GM12878 (cell line): ENCODE measurements at regions not wholly inside any gene's neighbourhood (a gene's known extent, or its start where the extent isn't known, plus 50 kb on each side); places are given as distances from the start of the nearest gene placed in this dataset.

Source experiments
- ATAC-seq: fragments of 200-7000 bp; cut with Tn5 transposase; 3 replicates; pipeline ENCODE4 v1.9.1; 2020; ENCODE audit warnings: mild to moderate bottlenecking, moderate library complexity
- BruUV-seq: library from RNA; stranded (reverse); fragments of 400-500 nt; replicated peaks from 2 replicates; lab custom pipeline; 2021; lab: Mats Ljungman, UMichigan
- CTCF ChIA-PET: fragments of 300-600 bp; sonication (Branson Sonifier 250); formaldehyde crosslinking; extraction: SDS; loops from one replicate; lab custom pipeline; 2021; ENCODE audit warnings: inconsistent platforms; lab: Yijun Ruan, JAX
- POLR2A ChIA-PET: fragments of 350-600 bp; formaldehyde crosslinking; extraction: SDS; loops from one replicate; lab custom pipeline; 2021; ENCODE audit warnings: inconsistent platforms; lab: Charles Lee
- RAD21 ChIA-PET: fragments of 300-600 bp; sonication (Branson Sonifier 250); formaldehyde crosslinking; loops from one replicate; lab custom pipeline; 2023; ENCODE audit warnings: antibody characterized with exemption; ENCODE audit not compliant: unreplicated experiment; lab: Charles Lee
- SMC1A ChIA-PET: fragments of 300-600 bp; sonication (Branson Sonifier 250); formaldehyde crosslinking; loops from one replicate; lab custom pipeline; 2023; ENCODE audit not compliant: unreplicated experiment, uncharacterized antibody; lab: Charles Lee
- DNase-seq: peaks from one replicate; pipeline ENCODE4 v3.0.0-alpha.2; 2011; ENCODE audit warnings: low read depth, low spot score
- FAIRE-seq: peaks from 3 replicates; lab custom pipeline; 2011; peaks lifted over from hg19 to GRCh38; lab: Jason Lieb, UNC
- H2AFZ ChIP-seq: 2 replicates; pipeline ENCODE4 v1.6.0; 2011; ENCODE audit warnings: low read depth, low read length, control low read depth; ENCODE audit not compliant: control insufficient read depth
- H3K27ac ChIP-seq: 2 replicates; pipeline ENCODE4 v1.5.1; 2011; ENCODE audit warnings: control low read depth; ENCODE audit not compliant: control insufficient read depth, insufficient read depth
- H3K27me3 ChIP-seq, 2 experiments: replicated peaks in 1 of 2; 2 replicates each; pipeline versions ENCODE4 v1.6.0 to v1.6.1; 2011; ENCODE audit warnings: low read length in 1 of 2; ENCODE audit not compliant: control insufficient read depth in 2 of 2, insufficient read depth in 2 of 2
- H3K36me3 ChIP-seq, 2 experiments: 2 replicates each; pipeline ENCODE4 v1.5.1; 2011; ENCODE audit warnings: low read length in 1 of 2; ENCODE audit not compliant: control insufficient read depth in 2 of 2, insufficient read depth in 2 of 2
- H3K4me1 ChIP-seq: 2 replicates; pipeline ENCODE4 v1.6.1; 2011; ENCODE audit warnings: mild to moderate bottlenecking, low read length, moderate library complexity, mixed read lengths; ENCODE audit not compliant: control insufficient read depth, insufficient read depth
- H3K4me2 ChIP-seq: 2 replicates; pipeline ENCODE4 v1.6.0; 2011; ENCODE audit warnings: control low read depth; ENCODE audit not compliant: control insufficient read depth, insufficient read depth
- H3K4me3 ChIP-seq: fragments of 200-600 bp; sonication (generic); 2 replicates; pipeline ENCODE4 v1.5.1; 2016
- H3K79me2 ChIP-seq: 2 replicates; pipeline ENCODE4 v1.6.0; 2011; ENCODE audit warnings: low read length; ENCODE audit not compliant: control insufficient read depth, insufficient read depth
- H3K9ac ChIP-seq: 2 replicates; pipeline ENCODE4 v1.8.0; 2011; ENCODE audit warnings: low read length, control low read depth, mixed read lengths; ENCODE audit not compliant: control insufficient read depth, insufficient read depth
- H3K9me3 ChIP-seq: replicated peaks from 3 replicates; pipeline ENCODE4 v1.5.1; 2011; ENCODE audit warnings: mild to moderate bottlenecking, low read length; ENCODE audit not compliant: control insufficient read depth, insufficient read depth
- H4K20me1 ChIP-seq: 2 replicates; pipeline ENCODE4 v1.6.0; 2011; ENCODE audit not compliant: control insufficient read depth, insufficient read depth
- BCL11A ChIP-seq: IDR thresholded peaks from 2 replicates; pipeline ENCODE4 v1.6.1; 2011; ENCODE audit warnings: low read depth, low read length
- CEBPB ChIP-seq, 2 experiments: fragments of 150-350 bp in 1 of 2; IDR thresholded peaks; 2 replicates each; pipeline ENCODE4 v1.6.1; 2012 to 2014; ENCODE audit warnings: low read depth in 2 of 2, low read length in 2 of 2, borderline replicate concordance in 1 of 2, inconsistent platforms in 1 of 2
- CHD1 ChIP-seq: IDR thresholded peaks from 2 replicates; pipeline ENCODE4 v1.6.1; 2012; ENCODE audit warnings: low read depth, low read length, improper control_type of control experiment
- EGR1 ChIP-seq, 2 experiments: IDR thresholded peaks; 1 replicate in 1 of 2; 2 replicates in 1 of 2; pipeline ENCODE4 v1.6.1; 2011 to 2012; ENCODE audit warnings: low read depth in 2 of 2, low read length in 2 of 2, borderline replicate concordance in 1 of 2, mild to moderate bottlenecking in 1 of 2, moderate library complexity in 1 of 2
- MEF2A ChIP-seq: IDR thresholded peaks from 2 replicates; pipeline ENCODE4 v1.6.1; 2011; ENCODE audit warnings: low read depth, mild to moderate bottlenecking, low read length, moderate library complexity; ENCODE audit not compliant: insufficient read depth
- NR2C1 ChIP-seq: fragments of 450-650 bp; IDR thresholded peaks from 2 replicates; pipeline ENCODE4 v1.6.1; 2017; ENCODE audit warnings: antibody characterized with exemption, mild to moderate bottlenecking, moderate library complexity
- POLR2A ChIP-seq: IDR thresholded peaks from 2 replicates; pipeline ENCODE4 v1.6.1; 2011; ENCODE audit warnings: low read depth, mild to moderate bottlenecking, low read length
- RAD21 ChIP-seq: IDR thresholded peaks from 2 replicates; pipeline ENCODE4 v1.6.1; 2011; ENCODE audit warnings: mild to moderate bottlenecking, low read depth, low read length, moderate library complexity; ENCODE audit not compliant: insufficient read depth
- SPI1 ChIP-seq: IDR thresholded peaks from 2 replicates; pipeline ENCODE4 v1.6.1; 2011; ENCODE audit warnings: low read depth, mild to moderate bottlenecking, low read length, moderate library complexity, borderline replicate concordance; ENCODE audit not compliant: insufficient read depth
- SREBF2 ChIP-seq: IDR thresholded peaks from 2 replicates; pipeline ENCODE4 v1.6.1; 2012; ENCODE audit warnings: mild to moderate bottlenecking, low read length
- STAT3 ChIP-seq: IDR thresholded peaks from 2 replicates; pipeline ENCODE4 v1.6.1; 2011; ENCODE audit warnings: low read depth, low read length, improper control_type of control experiment
- TCF3 ChIP-seq: IDR thresholded peaks from 2 replicates; pipeline ENCODE4 v1.6.1; 2012; ENCODE audit warnings: low read depth, mild to moderate bottlenecking, low read length, borderline replicate concordance; ENCODE audit not compliant: insufficient read depth
- ZNF207 ChIP-seq: fragments of 450-650 bp; IDR thresholded peaks from 2 replicates; pipeline ENCODE4 v1.6.1; 2014; ENCODE audit warnings: antibody characterized with exemption, mild to moderate bottlenecking, borderline replicate concordance
- WGBS: methylation state at CpG from one replicate; pipeline ENCODE4 v1.1.6; 2016; ENCODE audit warnings: low lambda C conversion rate; ENCODE audit not compliant: insufficient replicate concordance, insufficient coverage; ENCODE audit errors: missing lambda C conversion rate; 5-methylcytosine and 5-hydroxymethylcytosine counted together
- in situ Hi-C: fragments of 300-500 bp; cut with MboI; formaldehyde crosslinking; loops from 9 replicates; pipeline ENCODE4 v1.14.3; 2018; ENCODE audit warnings: mixed read lengths
- intact Hi-C: fragments of 100-400 bp; cut with micrococcal nuclease; formaldehyde crosslinking; loops from one replicate; pipeline ENCODE4 v1.14.2; 2022; ENCODE audit not compliant: unreplicated experiment
- TF ChIP-seq, protein P1 (sequence below): IDR thresholded peaks from 2 replicates; pipeline ENCODE4 v1.6.1; 2012; ENCODE audit warnings: low read depth, low read length, improper control_type of control experiment
- TF ChIP-seq, protein P2 (sequence below): fragments of 150-350 bp; IDR thresholded peaks from 2 replicates; pipeline ENCODE4 v1.6.1; 2014; ENCODE audit warnings: mild to moderate bottlenecking, low read depth, low read length

DNA sequence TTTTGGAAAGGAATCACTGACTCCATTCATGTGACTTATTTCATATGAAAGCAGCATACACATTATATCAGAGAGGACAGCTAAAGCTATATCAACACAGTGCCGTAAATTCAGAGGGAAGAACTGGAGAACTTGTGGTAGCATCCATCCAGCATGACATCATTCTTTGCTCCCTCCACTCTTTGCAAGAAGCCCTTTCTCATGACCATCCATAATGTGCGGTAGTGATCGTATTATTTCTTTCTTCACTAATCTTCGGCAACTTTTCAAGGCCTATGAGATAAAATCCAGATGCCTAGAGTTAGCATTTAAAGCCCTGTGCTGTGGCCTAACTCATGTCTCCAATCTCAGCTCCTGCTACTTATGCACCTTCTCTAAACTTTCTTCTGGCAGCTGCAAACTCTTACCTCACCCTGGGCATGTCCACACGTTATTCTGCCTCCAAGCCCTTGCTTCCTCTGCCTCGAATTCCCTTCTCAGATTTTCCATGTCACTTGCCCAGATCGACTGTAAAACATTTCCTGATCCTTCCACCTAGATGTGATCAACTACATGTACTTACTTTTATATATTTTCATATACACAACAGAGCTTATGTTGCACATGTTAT is 307.3 kb upstream of the SGCD start:
- CTCF ChIA-PET, result no interaction called here
- SMC1A ChIA-PET, result no interaction called here
- no peak overlapping the region for H3K4me3 ChIP-seq
- DNase-seq, result no peak
- no peak overlapping the region for H2AFZ ChIP-seq
- BruUV-seq, result no TSS peak
- no peaks in the 10 kb centered on the region for H3K36me3 ChIP-seq
- POLR2A ChIA-PET, result no interaction called here
- H3K4me1 ChIP-seq, result no peaks in the 10 kb centered on the region
- no peaks in the 10 kb centered on the region for H3K9me3 ChIP-seq
- no peak overlapping the region for H3K9ac ChIP-seq
- intact Hi-C loops (no loop called here), in situ Hi-C loops (no loop called here)
- H3K27ac ChIP-seq, result no peak overlapping the region
- TF ChIP-seq, protein P1, sequence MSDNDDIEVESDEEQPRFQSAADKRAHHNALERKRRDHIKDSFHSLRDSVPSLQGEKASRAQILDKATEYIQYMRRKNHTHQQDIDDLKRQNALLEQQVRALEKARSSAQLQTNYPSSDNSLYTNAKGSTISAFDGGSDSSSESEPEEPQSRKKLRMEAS, result no peak
- TF ChIP-seq CEBPB (IDR thresholded peaks at IDR 0.05; ENCODE audit: borderline replicate concordance in 1 of 2, low read depth in 2 of 2, low read length in 2 of 2), result no peak
- TF ChIP-seq RAD21, result no peak
- TF ChIP-seq MEF2A, result no peak
- no peak for TF ChIP-seq POLR2A
- H3K4me2 ChIP-seq, result no peak overlapping the region
- no peak for ATAC-seq
- RAD21 ChIA-PET, result no interaction called here
- H3K27me3 ChIP-seq, result no peaks in the 10 kb centered on the region
- no peaks in the 10 kb centered on the region for H3K79me2 ChIP-seq
- FAIRE-seq, result peak; percentile 73
- no peaks in the 10 kb centered on the region for H4K20me1 ChIP-seq
- WGBS, result 53% methylated on average over 7 of the region's 7 CpGs

DNA sequence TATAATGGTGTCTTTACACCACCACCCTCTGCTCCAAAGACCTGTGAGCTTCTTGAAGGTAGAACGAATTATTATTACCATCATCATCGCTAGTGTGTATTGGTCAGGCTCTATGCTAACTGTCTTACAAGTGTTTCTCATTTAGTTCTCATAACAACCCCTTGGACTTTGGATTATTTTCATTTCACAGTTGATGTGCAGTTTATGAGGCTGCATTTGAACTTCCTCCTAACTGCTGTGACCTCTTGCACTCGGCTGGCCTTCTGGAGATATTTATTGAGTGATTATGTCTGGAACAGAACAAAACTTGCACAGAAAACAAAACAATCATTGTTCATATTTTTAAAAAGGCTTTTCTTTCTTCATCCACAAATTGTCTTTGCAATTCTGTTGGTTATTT is 306.3 kb upstream of the SGCD start:
- Histone ChIP-seq H3K36me3 (no peaks in the 10 kb centered on the region), H3K4me3 (no peak overlapping the region), H3K9me3 (no peaks in the 10 kb centered on the region), H2AFZ (no peak overlapping the region), H4K20me1 (no peaks in the 10 kb centered on the region), H3K4me1 (no peaks in the 10 kb centered on the region), H3K27ac (no peak overlapping the region), H3K9ac (no peak overlapping the region), H3K79me2 (no peaks in the 10 kb centered on the region), H3K4me2 (no peak overlapping the region), H3K27me3 (no peaks in the 10 kb centered on the region)
- ChIA-PET CTCF (no interaction called here), RAD21 (no interaction called here), POLR2A (no interaction called here), SMC1A (no interaction called here)
- intact Hi-C loops, result no loop called here
- FAIRE-seq, result no peak
- no TSS peak for BruUV-seq
- WGBS, result 25% methylated on average over 3 of the region's 3 CpGs
- no peak for ATAC-seq
- in situ Hi-C loops, result no loop called here
- no peak for DNase-seq
- no peak for TF ChIP-seq SREBF2
- no peak for TF ChIP-seq BCL11A
- TF ChIP-seq ZNF207, result no peak
- TF ChIP-seq, protein P1, result no peak
- no peak for TF ChIP-seq EGR1 (IDR thresholded peaks at IDR 0.05; ENCODE audit: borderline replicate concordance in 1 of 2, low read depth in 2 of 2, low read length in 2 of 2)
- no peak for TF ChIP-seq STAT3
- no peak for TF ChIP-seq SPI1
- TF ChIP-seq NR2C1, result no peak
- TF ChIP-seq, protein P2, sequence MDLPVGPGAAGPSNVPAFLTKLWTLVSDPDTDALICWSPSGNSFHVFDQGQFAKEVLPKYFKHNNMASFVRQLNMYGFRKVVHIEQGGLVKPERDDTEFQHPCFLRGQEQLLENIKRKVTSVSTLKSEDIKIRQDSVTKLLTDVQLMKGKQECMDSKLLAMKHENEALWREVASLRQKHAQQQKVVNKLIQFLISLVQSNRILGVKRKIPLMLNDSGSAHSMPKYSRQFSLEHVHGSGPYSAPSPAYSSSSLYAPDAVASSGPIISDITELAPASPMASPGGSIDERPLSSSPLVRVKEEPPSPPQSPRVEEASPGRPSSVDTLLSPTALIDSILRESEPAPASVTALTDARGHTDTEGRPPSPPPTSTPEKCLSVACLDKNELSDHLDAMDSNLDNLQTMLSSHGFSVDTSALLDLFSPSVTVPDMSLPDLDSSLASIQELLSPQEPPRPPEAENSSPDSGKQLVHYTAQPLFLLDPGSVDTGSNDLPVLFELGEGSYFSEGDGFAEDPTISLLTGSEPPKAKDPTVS, result no peak
- TF ChIP-seq CHD1, result no peak
- no peak for TF ChIP-seq TCF3
